AG08396 (cell line): ENCODE measurements at regions not wholly inside any gene's neighbourhood (a gene's known extent, or its start where the extent isn't known, plus 50 kb on each side); places are given as distances from the start of the nearest gene placed in this dataset.

Experiments
- DNase-seq: peaks from one replicate; pipeline ENCODE4 v3.0.0; 2012; ENCODE audit warnings: low spot score, mixed read lengths

- no peak for DNase-seq
Measured at GRCh38 chr3:182214416-182214815, 502.7 kb downstream of the SOX2 start.

GRCh38 chr3:182215881-182216280 lies 504.2 kb downstream of the SOX2 start:
- DNase-seq, result no peak

GRCh38 chr3:182216311-182216970 lies 504.7 kb downstream of the SOX2 start:
- DNase-seq, result no peak

DNA sequence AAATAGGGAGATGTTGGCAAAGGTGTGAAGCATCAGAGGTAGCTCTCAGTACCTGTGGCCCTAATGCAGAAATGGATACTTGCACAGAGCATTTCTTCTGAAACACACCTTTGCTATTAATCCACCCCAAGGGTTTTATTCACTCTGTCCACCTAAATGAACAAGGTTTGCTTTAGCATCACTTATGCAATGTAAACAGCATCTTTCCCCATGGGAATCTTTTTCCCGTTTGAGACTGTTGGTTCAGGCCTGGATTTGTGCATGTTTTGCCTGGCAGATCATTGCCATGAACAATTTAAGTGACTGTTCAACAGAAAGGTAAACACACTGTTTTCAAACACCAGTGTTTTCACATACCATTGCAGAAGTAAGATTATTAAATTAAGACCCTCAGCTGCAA lies 508.3 kb downstream of the SOX2 start:
- no peak for DNase-seq

DNA sequence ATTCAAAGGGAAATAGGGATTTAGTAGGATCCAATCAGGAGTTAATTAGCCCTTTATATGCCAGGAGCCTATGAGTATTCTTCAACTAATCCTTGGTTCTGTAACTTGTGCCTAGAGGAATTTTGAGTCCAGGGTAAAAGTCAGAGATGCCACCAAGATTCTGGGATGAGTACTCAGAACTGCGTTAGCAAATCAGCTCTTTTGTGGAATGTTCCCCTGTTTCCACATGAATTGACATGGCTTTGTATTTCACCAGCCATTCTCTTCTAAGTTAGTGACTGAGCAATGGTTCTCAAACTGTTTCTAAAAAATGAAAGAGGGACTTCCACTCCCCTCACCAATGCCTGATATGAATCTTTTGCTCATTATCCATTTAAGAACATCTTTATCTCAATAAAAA lies 508.7 kb downstream of the SOX2 start:
- DNase-seq, result no peak

DNA sequence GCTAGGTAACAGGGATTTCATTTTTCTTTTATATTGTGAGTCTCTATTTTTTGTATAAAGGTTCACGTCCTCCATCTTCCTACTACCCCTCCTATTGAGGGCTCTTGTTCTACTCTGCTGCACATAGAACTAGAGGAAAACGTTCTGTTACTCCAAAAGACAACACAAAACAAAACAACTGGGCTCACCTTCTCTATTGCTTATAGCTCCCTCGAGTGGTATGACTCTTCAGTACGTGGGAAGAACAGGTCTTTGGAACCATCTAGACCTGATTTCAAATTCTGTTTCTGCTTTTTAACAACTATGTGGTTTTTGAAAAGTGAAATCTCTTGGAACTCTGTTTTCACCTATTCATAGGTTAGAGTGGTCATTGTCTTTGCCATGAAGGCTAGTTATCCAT lies 515.3 kb downstream of the SOX2 start:
- DNase-seq, result no peak

GRCh38 chr3:182233405-182233804 lies 521.7 kb downstream of the SOX2 start:
- DNase-seq, result no peak

DNA sequence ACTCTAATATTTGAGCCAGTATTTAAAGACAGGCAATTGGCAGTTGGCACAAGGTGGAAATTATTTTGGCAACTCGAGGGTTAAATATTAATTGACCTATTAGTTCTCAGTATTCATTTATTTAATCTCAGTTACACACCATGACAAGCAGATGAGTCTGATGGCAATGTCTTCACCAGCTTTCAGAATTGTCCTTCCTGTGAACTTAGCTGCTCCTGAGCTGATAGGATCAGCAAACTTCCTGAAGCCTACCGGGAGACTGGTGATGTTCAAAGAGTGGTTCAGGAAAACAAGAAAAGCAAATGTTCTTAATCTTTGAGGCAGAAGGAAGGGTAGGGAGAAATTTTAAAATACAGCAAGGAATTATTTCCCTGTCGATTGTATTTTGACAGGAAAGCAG lies 522.2 kb downstream of the SOX2 start:
- no peak for DNase-seq

- no peak for DNase-seq
Measured at GRCh38 chr3:182234881-182235280, 523.2 kb downstream of the SOX2 start.

DNA sequence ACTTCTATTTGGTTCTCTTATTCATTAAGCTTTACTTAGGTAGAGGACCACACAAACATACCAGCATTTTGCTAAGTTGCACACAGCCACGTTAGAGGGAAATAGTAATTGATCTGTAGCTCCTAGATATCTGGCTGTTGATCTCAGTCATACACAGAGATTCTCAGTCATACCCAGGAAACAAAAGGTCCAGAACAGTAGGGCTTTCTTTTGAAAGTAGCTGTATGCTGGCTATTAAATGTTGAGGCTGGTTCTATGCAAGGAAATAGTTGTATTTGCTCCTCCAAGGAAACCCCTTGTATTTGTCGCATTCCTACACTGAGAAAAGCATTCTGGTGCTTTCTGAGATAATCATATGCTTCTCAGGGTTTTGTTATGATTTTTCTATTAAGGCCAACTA lies 523.8 kb downstream of the SOX2 start:
- DNase-seq, result no peak

- no peak for DNase-seq
Measured at GRCh38 chr3:182238126-182238525, 526.4 kb downstream of the SOX2 start.

- no peak for DNase-seq
Measured at GRCh38 chr3:182239316-182239715, 527.6 kb downstream of the SOX2 start.

GRCh38 chr3:182240474-182240873 lies 528.7 kb downstream of the SOX2 start:
- DNase-seq, result no peak

GRCh38 chr3:182241196-182241765 lies 529.6 kb downstream of the SOX2 start:
- DNase-seq, result no peak

DNA sequence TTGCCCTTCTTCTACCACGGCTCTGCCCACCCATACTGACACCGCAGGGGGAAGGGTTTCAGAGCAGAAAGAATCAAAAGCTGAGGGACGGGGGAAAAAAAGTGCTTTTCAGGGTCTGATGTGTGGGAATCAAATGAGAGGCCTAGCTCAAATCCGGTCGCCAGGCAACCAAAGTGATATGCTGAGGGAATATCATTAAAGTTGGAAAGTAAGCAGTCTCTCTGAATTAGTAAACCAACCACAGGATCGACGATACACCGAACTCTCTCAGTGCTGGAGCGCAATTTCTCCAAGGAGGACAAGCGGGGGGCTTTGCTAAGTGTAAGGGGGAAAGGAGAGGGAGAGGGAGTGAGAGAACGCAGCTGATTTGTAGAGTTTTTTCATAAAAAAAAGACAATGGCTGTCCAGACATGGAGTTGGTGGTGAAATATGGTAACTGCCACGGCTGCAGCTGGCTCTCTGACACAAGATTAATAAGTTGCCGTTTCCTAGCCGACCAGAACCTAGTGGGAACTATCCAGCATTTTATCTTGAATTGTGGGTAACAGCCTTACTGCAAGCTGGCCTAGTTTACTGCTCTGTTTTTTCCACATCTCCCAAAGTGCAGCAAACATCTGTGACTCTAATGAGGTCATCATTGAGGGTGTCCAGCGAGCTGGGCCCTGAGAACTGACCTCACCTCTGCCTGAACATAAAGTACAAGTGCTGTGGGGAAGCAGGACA lies 530.2 kb downstream of the SOX2 start:
- DNase-seq, result no peak

DNA sequence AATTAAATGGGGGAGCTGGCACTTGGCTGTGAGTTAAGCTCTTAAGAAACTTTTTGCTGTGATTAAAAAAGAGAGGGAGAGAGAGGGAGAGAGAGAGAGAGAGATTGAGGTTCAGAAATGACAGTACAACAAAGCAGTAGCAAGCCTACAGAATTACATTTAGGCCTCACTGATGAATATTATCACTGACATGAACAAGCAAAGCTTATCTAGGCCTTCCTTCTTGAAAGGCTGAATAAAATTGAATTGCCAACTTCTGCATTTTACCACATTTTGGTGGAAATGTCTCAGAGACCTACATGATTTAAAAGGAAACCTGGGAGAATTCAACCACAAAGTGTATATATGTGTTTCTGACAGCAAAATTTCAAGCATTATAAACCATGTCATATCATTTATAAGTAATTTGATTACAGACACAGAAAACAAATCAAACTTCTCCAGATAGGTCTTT lies 530.8 kb downstream of the SOX2 start:
- no peak for DNase-seq

GRCh38 chr3:182243625-182244024 lies 531.9 kb downstream of the SOX2 start:
- DNase-seq, result no peak

DNA sequence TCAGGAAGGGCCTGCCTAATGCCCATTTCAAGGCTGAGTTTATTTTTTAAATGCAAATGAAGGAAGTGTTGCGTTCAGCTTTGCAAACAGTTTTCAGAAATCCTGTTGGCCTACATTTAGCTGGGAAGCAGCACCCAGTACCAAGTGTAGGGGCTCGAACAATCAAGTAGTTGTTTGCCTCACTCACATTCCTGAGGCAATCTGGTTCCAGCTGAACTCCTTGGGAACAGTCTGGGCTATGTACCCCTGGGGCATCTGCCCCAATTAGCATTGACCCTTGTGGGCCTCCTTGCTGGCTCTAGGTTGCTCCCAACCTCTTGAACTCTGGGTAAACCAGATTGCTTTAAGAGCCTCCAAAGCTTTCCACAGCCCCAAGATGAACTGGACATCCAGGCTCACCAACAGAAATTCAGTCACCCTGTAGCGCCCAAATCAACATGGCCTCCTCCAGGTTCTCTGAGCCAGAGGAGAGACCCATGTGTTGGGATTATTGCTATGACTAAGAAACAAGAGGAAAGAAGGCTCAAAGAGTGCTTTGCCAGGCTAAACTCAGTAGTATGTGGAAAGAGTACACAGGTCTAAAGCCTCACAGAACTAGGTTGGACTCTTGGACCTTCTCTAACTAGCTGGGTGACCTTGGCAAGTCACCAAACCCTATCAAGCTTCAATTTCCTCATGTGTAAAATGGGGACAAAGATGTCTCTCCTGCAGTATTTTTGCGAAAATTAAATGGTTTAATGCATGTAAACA lies 532.7 kb downstream of the SOX2 start:
- no peak for DNase-seq

DNA sequence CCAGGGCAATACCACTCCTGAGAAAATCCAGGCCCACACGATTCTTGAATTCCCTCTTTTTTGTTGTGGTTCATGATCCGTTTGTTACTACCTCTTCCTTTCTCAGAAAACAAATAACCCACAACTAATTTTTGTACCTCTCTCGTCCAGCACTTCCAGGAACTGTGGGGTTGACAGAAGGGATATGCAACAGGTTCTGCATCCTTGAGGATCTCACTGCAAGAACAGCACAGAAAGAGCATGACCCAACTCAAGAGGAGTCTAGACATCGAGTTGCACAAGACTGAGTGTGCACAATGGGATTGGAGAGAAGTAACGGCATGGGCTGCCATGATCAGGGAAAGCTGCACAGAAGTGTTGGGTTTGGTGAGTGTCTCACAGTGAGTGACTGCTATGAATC lies 533.3 kb downstream of the SOX2 start:
- no peak for DNase-seq

- DNase-seq, result no peak
Measured at GRCh38 chr3:182246870-182247269, 535.1 kb downstream of the SOX2 start.

GRCh38 chr3:182248349-182248880 lies 536.7 kb downstream of the SOX2 start:
- DNase-seq, result no peak

DNA sequence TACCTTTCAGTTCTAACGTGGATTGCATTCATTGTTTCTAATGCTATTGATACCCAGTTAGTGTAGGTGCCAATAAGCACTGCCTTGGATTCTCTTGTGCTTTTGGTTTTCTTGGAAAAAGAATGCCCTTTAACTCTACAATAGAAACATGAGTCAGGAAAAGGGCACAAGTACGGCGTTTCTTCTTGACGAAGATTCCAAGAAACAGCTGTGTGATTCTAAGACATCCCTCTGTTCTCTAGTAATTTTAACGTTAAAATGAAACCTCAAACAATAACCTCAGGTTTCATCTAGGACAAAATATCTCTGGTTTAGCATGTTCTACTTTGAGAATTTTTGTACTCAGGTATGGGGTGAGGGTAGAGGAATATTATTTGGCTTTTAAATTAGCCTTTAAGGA lies 540.5 kb upstream of the ATP11B start:
- no peak for DNase-seq

DNA sequence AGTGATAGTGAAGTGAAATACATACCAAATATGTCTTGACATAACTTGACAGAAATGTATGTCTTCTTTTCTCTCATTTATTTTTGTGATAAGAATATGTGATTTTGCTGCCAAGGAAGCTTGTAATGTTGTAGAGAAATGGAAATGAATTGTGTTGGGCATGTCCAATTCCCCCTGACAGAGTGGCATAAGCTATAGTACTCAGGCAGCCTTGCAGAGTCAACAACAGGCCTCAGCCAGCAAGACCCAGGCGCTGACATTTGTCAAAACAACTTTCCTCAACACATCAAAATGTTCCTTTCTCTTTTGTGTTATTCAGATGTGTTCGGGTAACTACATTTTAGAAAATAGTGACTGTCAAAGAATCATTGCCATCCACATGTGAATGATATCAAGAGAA lies 538.1 kb upstream of the ATP11B start:
- DNase-seq, result no peak
